Stimulated activated CD4-positive, alpha-beta T cell treated with anti-CD3 and anti-CD28 coated beads, Interleukin-4, amount 100 ng/mL, for 48 hours (primary cell): ENCODE measurements at regions not wholly inside any gene's neighbourhood (a gene's known extent, or its start where the extent isn't known, plus 50 kb on each side); places are given as distances from the start of the nearest gene placed in this dataset.
"Not testable (repeated sequence)": the region's sequence is repeated elsewhere in the genome, so short reads cannot be mapped to it uniquely, and the experiment has no call there.

Experiments
- DNase-seq, 2 donors: peaks; one replicate each; pipeline ENCODE4 v3.0.0-alpha.2; 2020; ENCODE audit warnings: low read depth in 2 of 2

DNA sequence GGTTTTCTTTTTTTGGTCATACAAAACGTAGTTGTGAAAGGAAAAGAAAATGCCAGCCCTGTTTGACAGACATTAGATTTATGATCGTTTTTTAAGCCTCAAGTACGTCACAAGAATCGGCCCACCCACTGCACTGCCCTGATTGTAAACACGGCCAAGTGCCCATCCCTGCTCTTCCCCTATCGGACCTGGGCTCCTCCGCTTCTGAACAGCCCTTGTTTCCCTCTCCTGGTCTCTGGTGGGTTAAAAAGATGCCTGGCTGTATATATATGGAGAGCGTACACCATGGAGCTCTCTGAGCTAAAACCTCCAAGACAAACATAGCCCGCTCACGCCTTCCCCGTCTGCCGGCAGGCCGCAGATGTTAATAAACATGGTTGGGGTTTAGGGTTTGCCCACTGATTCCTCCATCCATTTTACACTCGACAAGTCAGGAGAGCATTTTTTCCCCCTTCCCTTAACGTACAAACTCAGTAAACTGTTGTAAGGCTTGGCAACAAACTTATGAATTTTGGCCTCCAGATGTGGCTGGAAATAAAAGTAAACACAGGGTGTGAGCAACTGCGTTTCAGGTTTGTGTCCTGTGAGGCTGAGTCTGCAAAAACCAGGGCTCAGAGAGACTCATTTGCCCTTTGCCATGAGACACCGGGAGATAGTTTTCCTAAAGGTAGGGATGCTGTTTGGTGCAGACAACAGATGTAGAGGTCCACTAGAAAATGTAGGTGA, 325.9 kb downstream of the SOX9 start:
- no peak for DNase-seq

DNA sequence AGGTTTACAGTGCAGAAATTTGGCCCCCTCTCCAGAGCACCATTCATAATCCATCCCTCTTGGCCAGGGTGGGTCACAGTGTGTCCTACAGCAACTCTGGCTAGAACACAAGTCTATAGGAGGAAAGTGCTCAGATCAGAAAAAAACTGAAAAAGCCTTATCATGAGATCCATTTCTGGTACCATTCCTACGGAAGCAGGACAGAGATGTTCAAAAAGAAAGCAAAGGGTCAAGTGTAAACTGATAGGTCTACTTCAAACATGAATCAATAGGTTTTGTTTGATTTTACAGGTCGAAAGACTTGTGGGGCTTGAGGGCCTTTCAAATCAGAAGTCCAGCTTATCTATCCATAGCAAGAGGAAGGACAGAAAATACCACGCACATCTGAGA, 326.4 kb downstream of the SOX9 start:
- no peak for DNase-seq

DNA sequence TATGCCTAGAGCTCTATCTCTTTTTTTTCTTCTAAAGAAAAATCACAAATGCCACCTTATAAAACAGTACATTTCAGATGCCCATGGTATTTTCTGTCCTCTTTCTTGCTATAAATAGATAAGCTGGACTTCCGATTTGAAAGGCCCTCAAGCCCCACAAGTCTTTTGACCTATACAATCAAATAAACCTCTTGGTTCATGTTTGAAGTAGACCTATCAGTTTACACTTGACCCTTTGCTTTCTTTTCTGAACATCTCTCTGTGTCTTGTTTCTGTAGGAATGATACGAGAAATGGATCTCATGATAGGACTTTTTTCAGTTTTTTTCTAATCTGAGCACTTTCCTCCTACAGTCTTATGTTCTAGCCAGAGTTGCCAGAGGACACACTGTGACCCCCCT, 327.2 kb downstream of the SOX9 start:
- DNase-seq: no peak

- DNase-seq: no peak
Measured at GRCh38 chr17:72452286-72453173, 331.7 kb downstream of the SOX9 start.

- no peak for DNase-seq
Measured at GRCh38 chr17:72454342-72454741, 333.5 kb downstream of the SOX9 start.

DNA sequence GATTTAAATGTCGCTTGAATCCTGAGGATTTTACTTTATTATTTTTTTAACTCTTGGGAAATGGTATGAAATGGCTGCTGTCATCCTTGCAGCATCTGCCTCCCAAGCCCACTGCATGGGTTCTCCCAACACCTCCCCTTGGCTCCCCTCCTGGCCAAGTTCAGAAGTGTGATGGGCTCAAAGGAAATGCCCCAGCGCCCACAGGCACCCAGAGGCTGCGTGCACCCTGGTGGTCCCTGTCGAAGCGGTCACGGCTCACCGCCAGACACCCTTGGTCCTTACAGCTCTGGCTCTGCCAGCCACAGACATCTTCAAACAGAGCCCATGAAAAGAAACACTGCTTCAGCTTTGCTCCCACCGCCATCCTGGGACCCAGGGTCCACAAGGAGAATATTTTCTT, 334.7 kb downstream of the SOX9 start:
- no peak for DNase-seq

DNA sequence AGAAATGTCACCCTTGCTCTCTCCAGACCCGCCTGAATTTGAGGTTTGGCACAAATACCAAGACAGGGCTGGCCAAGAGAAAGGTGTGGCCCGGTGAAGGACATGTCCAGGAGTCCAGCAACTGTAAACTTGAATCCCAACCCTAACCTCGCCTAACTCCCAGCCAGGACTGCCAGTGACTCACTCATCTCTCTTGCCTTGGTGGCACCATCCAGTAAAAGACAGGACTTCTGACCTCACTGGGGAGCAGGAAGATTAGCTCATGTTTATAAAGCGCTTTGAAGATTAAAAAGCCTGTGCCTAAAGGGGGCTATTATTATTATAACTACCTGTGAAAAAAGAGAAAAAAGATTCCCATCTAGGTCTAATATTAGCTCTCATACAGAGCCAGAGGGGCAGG, 335.3 kb downstream of the SOX9 start:
- DNase-seq: no peak

DNA sequence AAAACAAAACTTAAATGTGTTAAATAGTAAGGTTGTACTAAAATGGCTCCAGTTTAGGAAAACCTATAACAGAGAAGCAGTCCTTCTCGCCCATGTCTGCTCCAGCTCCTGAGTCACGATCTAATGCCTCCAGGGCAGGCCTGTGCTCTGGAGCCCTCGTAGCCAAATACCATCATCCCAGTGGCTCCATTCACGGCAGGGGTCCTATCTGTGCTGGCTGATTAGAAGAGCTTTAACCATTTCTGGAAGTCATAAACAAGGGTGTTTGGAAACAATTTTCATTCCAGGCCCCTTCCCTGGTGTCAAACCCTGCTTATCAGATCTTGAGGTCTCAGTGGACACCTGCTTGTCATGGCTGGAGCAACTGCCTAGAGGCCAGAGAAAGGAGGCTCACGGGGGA, 336.9 kb downstream of the SOX9 start:
- no peak for DNase-seq

- no peak for DNase-seq
Measured at GRCh38 chr17:72458301-72458700, 337.5 kb downstream of the SOX9 start.

DNA sequence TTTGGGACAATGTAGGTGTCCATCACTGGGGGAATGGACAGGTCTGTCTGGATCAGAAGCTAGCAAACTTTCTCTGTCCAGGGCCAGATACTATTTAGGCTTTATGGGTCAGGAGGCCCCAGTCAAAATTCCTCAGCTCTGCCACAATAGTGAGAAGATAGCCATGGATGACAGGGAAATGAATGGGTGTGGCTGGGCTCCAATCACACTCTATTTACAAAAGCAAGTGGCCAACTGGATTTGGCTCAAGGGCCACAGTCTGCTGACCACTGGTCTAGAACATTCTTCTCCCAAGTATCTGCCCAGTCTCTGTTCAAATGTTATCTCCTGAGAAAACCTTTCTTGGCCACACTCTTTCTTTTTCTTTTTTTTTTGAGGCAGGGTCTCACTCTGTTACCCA, 339.9 kb downstream of the SOX9 start:
- DNase-seq: no peak

GRCh38 chr17:72461757-72462156, 340.9 kb downstream of the SOX9 start:
- no peak for DNase-seq

- no peak for DNase-seq
Measured at GRCh38 chr17:72462407-72462806, 341.6 kb downstream of the SOX9 start.

GRCh38 chr17:72462814-72463213, 342.0 kb downstream of the SOX9 start:
- no peak for DNase-seq

DNA sequence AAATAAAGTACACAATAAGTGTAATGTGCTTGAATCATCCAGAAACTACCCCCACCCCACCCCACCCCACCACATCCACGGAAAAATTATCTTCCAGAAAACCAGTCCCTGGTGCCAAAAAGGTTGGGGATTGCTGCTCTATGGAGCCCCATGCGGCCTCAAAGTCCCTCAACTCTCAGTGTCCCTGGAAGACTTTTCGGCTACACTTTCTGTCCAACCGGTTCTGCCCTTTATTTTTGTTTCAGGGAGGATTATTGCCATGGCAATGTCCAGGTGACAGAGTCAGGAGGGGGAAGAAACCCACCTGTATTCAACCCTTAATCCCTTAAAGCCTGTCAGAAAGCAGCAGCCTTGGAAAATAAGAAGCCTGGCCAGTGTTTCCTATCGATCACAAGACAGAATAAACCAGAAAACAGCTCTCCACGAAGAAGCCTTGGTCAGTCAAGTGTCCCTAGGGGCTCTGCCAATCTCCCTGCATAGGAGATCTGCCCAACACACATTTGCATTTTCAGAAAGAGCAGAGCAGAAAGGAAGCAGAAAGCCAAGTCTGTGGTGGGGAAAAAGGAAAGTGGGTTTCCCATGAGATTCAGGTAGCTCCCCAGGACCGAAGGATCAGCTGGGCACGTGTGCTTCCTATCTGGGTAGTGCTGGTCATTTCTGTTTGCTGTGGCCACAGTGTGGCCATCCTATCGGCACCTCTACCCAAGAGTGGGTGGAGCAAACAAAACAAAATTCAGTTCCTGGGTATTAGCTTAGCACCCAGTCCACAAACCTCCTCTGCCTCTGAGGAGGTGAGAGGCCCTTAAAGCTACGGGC, 342.7 kb downstream of the SOX9 start:
- no peak for DNase-seq

DNA sequence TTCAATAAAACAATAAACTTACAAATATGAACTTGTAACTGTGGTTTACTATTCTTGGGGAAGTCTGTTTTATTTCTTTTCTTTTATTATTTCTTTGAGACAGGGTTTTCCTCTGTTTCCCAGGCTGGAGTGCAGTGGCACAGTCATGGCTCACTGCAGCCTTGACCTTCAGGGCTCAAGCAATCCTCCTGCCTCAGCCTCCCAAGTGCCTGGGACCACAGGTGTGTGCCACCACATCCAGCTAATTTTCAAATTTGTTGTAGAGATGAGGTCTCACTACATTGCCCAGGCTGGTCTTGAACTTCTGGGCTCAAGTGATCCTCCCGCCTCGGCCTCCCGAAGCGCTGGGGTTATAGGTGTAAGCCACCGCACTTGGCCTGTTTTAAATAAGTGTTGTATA, 343.4 kb downstream of the SOX9 start:
- not testable (repeated sequence) for DNase-seq

GRCh38 chr17:72465191-72466024, 344.6 kb downstream of the SOX9 start:
- no peak for DNase-seq

DNA sequence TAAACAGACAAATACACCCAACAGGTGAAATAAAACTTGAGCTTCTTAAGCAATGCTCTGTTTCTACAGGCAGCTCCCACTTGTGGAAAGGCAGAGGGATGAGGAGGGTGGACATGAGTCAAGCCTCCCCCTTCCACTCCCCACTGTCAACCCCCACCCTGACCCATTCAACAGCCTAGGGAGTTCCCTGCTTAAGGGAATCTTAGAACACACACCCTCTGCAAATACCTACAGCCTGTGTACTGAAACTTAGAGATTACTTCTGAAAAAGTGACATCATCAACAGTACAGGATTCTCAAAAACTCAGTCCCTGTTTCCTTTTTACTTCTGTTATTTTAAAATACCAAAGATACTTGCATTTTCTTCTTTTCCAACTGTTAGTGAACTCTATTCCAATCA, 345.4 kb downstream of the SOX9 start:
- DNase-seq: no peak

DNA sequence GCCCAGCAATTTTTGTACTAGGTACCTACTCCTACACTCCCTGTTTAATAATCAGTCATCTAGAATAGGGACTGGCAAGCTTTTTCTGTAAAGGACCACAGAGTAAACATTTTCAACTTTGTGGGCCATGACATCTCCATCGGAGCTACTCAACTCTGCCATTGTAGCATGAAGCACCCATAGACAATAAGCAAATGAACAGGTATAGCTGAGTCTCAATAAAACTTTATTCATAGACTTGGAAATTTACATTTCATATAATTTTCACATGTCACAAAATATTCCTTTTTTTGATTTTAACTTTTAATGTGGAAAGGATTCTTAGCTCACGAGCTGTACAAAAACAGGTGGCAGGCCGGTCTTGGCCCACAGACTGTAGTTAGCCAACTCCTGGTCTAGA, 345.8 kb downstream of the SOX9 start:
- DNase-seq: no peak

GRCh38 chr17:72467841-72468653, 347.2 kb downstream of the SOX9 start:
- DNase-seq: no peak

GRCh38 chr17:72468841-72469240, 348.0 kb downstream of the SOX9 start:
- DNase-seq: no peak
